Liver (tissue), 3 donors: ENCODE measurements at regions not wholly inside any gene's neighbourhood (a gene's known extent, or its start where the extent isn't known, plus 50 kb on each side); places are given as distances from the start of the nearest gene placed in this dataset.
"Not testable (repeated sequence)": the region's sequence is repeated elsewhere in the genome, so short reads cannot be mapped to it uniquely, and the experiment has no call there.

Source experiments
- CTCF ChIP-seq: fragments of 150-350 bp; IDR thresholded peaks from 2 replicates; pipeline ENCODE4 v1.5.1; 2017; ENCODE audit warnings: improper control_type of control experiment, low read depth, low read length; ENCODE audit not compliant: missing input control
- EGR1 ChIP-seq, 2 donors: IDR thresholded peaks; 2 replicates each; pipeline ENCODE4 v1.6.1; 2016 to 2018; ENCODE audit warnings: antibody characterized with exemption in 2 of 2, low read depth in 2 of 2
- JUND ChIP-seq, 2 donors: IDR thresholded peaks; 2 replicates each; pipeline ENCODE4 v1.6.1; 2016; ENCODE audit warnings: antibody characterized with exemption in 2 of 2
- MAX ChIP-seq: IDR thresholded peaks from 2 replicates; pipeline ENCODE4 v1.6.1; 2016; ENCODE audit warnings: antibody characterized with exemption
- RAD21 ChIP-seq, 2 donors: IDR thresholded peaks; 2 replicates each; pipeline ENCODE4 v1.6.1; 2016; ENCODE audit warnings: antibody characterized with exemption in 2 of 2, mild to moderate bottlenecking in 2 of 2
- REST ChIP-seq: IDR thresholded peaks from 2 replicates; pipeline ENCODE4 v1.6.1; 2016; ENCODE audit warnings: antibody characterized with exemption, mild to moderate bottlenecking
- ZBTB33 ChIP-seq: IDR thresholded peaks from 2 replicates; pipeline ENCODE4 v1.6.1; 2016; ENCODE audit warnings: antibody characterized with exemption
- donor health status: healthy.
- donor health status: healthy.

- not testable (repeated sequence) for TF ChIP-seq REST; CTCF; JUND (IDR thresholded peaks at IDR 0.05); EGR1 (IDR thresholded peaks at IDR 0.05; ENCODE audit: low read depth in 2 of 2); RAD21 (IDR thresholded peaks at IDR 0.05); ZBTB33; MAX
These were observed 85.1 kb upstream of the SPDYE9 start for GRCh38 chr7:73170902-73171301.
